ENCODE measurements at regions not wholly inside any gene's neighbourhood (a gene's known extent, or its start where the extent isn't known, plus 50 kb on each side); places are given as distances from the start of the nearest gene placed in this dataset.

DNA sequence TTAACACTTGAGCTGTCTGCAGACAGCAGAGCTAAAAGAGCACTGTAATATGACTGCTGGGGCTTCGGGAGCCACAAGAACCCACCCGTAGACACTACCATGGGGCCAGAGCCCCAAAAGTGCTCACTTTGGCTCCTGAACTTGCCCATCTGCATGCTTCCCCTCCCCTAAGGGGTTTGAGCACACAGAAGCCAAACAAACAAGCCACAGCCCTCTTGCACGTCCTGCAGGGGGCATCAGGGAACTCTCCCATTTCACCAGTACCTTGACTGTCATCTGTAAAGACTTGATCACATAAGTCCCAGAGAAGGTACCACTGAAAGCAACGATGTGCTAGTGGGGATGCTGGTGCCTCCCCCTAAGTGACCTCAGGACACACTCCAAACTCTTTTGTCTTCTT lies 681.8 kb downstream of the SEMA5A start:
- no peak overlapping the region for H3K4me3 ChIP-seq (ENCODE audit: control insufficient read depth in 2 of 3, extremely low read depth in 1 of 3, insufficient read depth in 2 of 3, low read depth in 1 of 3, low read length in 3 of 3)
- FAIRE-seq (peak; percentile 87), DNase-seq (ENCODE audit: low read depth, low spot score) (peak; percentile 4)
- TF ChIP-seq EZH2 (IDR thresholded peaks at IDR 0.05; ENCODE audit: low read length), result no peak
- TF ChIP-seq, protein P1, sequence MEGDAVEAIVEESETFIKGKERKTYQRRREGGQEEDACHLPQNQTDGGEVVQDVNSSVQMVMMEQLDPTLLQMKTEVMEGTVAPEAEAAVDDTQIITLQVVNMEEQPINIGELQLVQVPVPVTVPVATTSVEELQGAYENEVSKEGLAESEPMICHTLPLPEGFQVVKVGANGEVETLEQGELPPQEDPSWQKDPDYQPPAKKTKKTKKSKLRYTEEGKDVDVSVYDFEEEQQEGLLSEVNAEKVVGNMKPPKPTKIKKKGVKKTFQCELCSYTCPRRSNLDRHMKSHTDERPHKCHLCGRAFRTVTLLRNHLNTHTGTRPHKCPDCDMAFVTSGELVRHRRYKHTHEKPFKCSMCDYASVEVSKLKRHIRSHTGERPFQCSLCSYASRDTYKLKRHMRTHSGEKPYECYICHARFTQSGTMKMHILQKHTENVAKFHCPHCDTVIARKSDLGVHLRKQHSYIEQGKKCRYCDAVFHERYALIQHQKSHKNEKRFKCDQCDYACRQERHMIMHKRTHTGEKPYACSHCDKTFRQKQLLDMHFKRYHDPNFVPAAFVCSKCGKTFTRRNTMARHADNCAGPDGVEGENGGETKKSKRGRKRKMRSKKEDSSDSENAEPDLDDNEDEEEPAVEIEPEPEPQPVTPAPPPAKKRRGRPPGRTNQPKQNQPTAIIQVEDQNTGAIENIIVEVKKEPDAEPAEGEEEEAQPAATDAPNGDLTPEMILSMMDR (optimal IDR thresholded peaks at IDR 0.05 in 1 of 3, IDR thresholded peaks at IDR 0.05 in 1 of 3, conservative IDR thresholded peaks at IDR 0.05 in 1 of 3; ENCODE audit: extremely low read depth in 1 of 3, insufficient read depth in 2 of 3, low read length in 3 of 3), result peak; percentile 80 to 84 (median 83)
- H3K9me3 ChIP-seq (ENCODE audit: control insufficient read depth, low read depth, low read length), result no peaks in the 10 kb centered on the region
- no peak overlapping the region for H2AFZ ChIP-seq (ENCODE audit: control insufficient read depth, low read length)
- no peaks in the 10 kb centered on the region for H3K27me3 ChIP-seq (ENCODE audit: control insufficient read depth, extremely low read depth, insufficient read depth, low read length)
- H3K9me1 ChIP-seq (ENCODE audit: control insufficient read depth, extremely low read depth, insufficient read depth, low read length), result no peaks in the 10 kb centered on the region
- no peak overlapping the region for H3K9ac ChIP-seq (ENCODE audit: control insufficient read depth, extremely low read depth, insufficient read depth, low read length)
- H3K27ac ChIP-seq (ENCODE audit: control insufficient read depth, insufficient read depth, low read length), result no peak overlapping the region
- no peaks in the 10 kb centered on the region for H3K4me1 ChIP-seq (ENCODE audit: control insufficient read depth, extremely low read depth, insufficient read depth, low read length)
- dilution Hi-C loops (cut with MboI; ENCODE audit: extremely low pct_ligation_motif_present, low sequenced_read_pairs), result no loop called here
- H3K79me2 ChIP-seq (ENCODE audit: control insufficient read depth, insufficient read depth, low read length), result no peaks in the 10 kb centered on the region
- no peak overlapping the region for H3K4me2 ChIP-seq (ENCODE audit: control insufficient read depth, extremely low read depth, insufficient read depth, low read depth, low read length)
- no peaks in the 10 kb centered on the region for H4K20me1 ChIP-seq (ENCODE audit: control insufficient read depth, extremely low read depth, insufficient read depth, low read length)
- H3K36me3 ChIP-seq (ENCODE audit: control insufficient read depth in 2 of 2, extremely low read depth in 1 of 2, insufficient read depth in 2 of 2, low read length in 2 of 2), result no peaks in the 10 kb centered on the region

DNA sequence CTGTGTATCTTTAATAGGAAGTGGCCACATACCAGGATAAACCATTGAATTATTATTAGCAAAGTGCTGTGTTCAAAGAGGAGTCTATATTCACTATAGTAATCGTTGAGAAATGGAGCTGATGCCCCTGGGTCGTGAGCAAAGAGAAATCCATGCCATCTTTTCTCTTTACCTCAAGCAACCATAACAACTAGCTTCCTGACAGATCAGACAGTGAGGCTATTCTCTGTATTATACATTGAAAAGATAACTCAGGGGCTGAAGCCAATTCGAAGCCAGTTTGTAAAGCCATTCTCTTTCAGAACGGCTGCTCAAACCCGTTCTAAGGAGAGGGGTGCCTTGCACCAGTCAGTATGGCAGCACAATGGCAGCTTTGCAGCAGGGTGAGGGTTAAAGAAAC lies 680.6 kb downstream of the SEMA5A start:
- H3K9ac ChIP-seq (ENCODE audit: control insufficient read depth, extremely low read depth, insufficient read depth, low read length), result no peak overlapping the region
- no peaks in the 10 kb centered on the region for H3K9me3 ChIP-seq (ENCODE audit: control insufficient read depth, low read depth, low read length)
- H4K20me1 ChIP-seq (ENCODE audit: control insufficient read depth, extremely low read depth, insufficient read depth, low read length), result no peaks in the 10 kb centered on the region
- no peaks in the 10 kb centered on the region for H3K79me2 ChIP-seq (ENCODE audit: control insufficient read depth, insufficient read depth, low read length)
- dilution Hi-C loops (cut with MboI; ENCODE audit: extremely low pct_ligation_motif_present, low sequenced_read_pairs), result no loop called here
- no peak for FAIRE-seq
- no peak overlapping the region for H2AFZ ChIP-seq (ENCODE audit: control insufficient read depth, low read length)
- H3K4me3 ChIP-seq (ENCODE audit: control insufficient read depth in 2 of 3, extremely low read depth in 1 of 3, insufficient read depth in 2 of 3, low read depth in 1 of 3, low read length in 3 of 3), result no peak overlapping the region
- no peaks in the 10 kb centered on the region for H3K27me3 ChIP-seq (ENCODE audit: control insufficient read depth, extremely low read depth, insufficient read depth, low read length)
- no peak overlapping the region for H3K4me2 ChIP-seq (ENCODE audit: control insufficient read depth, extremely low read depth, insufficient read depth, low read depth, low read length)
- no peaks in the 10 kb centered on the region for H3K9me1 ChIP-seq (ENCODE audit: control insufficient read depth, extremely low read depth, insufficient read depth, low read length)
- no peak for DNase-seq (ENCODE audit: low read depth, low spot score)
- no peak overlapping the region for H3K27ac ChIP-seq (ENCODE audit: control insufficient read depth, insufficient read depth, low read length)
- no peaks in the 10 kb centered on the region for H3K36me3 ChIP-seq (ENCODE audit: control insufficient read depth in 2 of 2, extremely low read depth in 1 of 2, insufficient read depth in 2 of 2, low read length in 2 of 2)
- TF ChIP-seq, protein P1 (optimal IDR thresholded peaks at IDR 0.05 in 1 of 3, IDR thresholded peaks at IDR 0.05 in 1 of 3, conservative IDR thresholded peaks at IDR 0.05 in 1 of 3; ENCODE audit: extremely low read depth in 1 of 3, insufficient read depth in 2 of 3, low read length in 3 of 3), result no peak
- TF ChIP-seq EZH2 (IDR thresholded peaks at IDR 0.05; ENCODE audit: low read length), result no peak
- no peaks in the 10 kb centered on the region for H3K4me1 ChIP-seq (ENCODE audit: control insufficient read depth, extremely low read depth, insufficient read depth, low read length)

Measured in keratinocyte (primary cell).